IMR-90 (cell line): ENCODE measurements at regions not wholly inside any gene's neighbourhood (a gene's known extent, or its start where the extent isn't known, plus 50 kb on each side); places are given as distances from the start of the nearest gene placed in this dataset.

ENCODE experiments used
- BHLHE40 ChIP-seq: fragments of 150-350 bp; IDR thresholded peaks from 2 replicates; pipeline ENCODE4 v1.6.1; 2016; ENCODE audit warnings: mild to moderate bottlenecking, low read depth, low read length
- CEBPB ChIP-seq: IDR thresholded peaks from 2 replicates; pipeline ENCODE4 v1.6.1; 2012; ENCODE audit warnings: low read depth, low read length, improper control_type of control experiment
- POLR2A ChIP-seq: IDR thresholded peaks from 2 replicates; pipeline ENCODE4 v1.6.1; 2012; ENCODE audit warnings: mild to moderate bottlenecking, low read depth, low read length
- RAD21 ChIP-seq: IDR thresholded peaks from 2 replicates; pipeline ENCODE4 v1.6.1; 2012; ENCODE audit warnings: low read length, improper control_type of control experiment
- RCOR1 ChIP-seq: IDR thresholded peaks from 2 replicates; pipeline ENCODE4 v1.6.1; 2012; ENCODE audit warnings: mild to moderate bottlenecking, low read length, improper control_type of control experiment; ENCODE audit not compliant: insufficient replicate concordance
- RFX5 ChIP-seq: IDR thresholded peaks from 2 replicates; pipeline ENCODE4 v1.8.0; 2012; ENCODE audit warnings: low read depth, mild to moderate bottlenecking, low read length, moderate library complexity
- SMC3 ChIP-seq: fragments of 150-350 bp; IDR thresholded peaks from 2 replicates; pipeline ENCODE4 v1.6.1; 2016; ENCODE audit warnings: low read depth, mild to moderate bottlenecking, antibody characterized with exemption, low read length, moderate library complexity
- TF ChIP-seq, protein P1 (sequence below): conservative IDR thresholded peaks from 2 replicates; pipeline ENCODE4 v1.5.1; 2012; ENCODE audit warnings: mild to moderate bottlenecking, low read depth, low read length, improper control_type of control experiment

DNA sequence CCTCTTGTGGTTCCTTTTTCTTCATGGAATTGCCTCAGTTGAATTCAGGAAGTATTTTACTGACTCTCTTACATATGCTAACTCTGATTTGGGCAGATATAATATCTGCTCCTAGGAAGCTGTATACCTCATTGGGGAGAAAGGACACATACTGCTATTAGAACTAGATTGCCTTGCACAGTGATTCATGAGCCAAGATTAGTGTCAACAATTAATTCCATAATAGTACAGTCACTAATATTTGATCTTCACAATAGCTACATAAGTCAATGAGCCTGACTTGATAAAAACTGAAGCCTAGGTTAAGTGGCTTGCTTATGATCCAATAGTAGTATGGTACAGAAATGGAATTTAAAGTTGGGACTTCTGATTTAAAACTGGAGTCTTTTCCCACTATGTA lies 127.6 kb downstream of the ETAA1 start:
- TF ChIP-seq, protein P1, sequence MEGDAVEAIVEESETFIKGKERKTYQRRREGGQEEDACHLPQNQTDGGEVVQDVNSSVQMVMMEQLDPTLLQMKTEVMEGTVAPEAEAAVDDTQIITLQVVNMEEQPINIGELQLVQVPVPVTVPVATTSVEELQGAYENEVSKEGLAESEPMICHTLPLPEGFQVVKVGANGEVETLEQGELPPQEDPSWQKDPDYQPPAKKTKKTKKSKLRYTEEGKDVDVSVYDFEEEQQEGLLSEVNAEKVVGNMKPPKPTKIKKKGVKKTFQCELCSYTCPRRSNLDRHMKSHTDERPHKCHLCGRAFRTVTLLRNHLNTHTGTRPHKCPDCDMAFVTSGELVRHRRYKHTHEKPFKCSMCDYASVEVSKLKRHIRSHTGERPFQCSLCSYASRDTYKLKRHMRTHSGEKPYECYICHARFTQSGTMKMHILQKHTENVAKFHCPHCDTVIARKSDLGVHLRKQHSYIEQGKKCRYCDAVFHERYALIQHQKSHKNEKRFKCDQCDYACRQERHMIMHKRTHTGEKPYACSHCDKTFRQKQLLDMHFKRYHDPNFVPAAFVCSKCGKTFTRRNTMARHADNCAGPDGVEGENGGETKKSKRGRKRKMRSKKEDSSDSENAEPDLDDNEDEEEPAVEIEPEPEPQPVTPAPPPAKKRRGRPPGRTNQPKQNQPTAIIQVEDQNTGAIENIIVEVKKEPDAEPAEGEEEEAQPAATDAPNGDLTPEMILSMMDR = no peak
- TF ChIP-seq POLR2A = no peak
- TF ChIP-seq BHLHE40 = no peak
- no peak for TF ChIP-seq SMC3
- TF ChIP-seq RCOR1 = no peak
- no peak for TF ChIP-seq RAD21
- no peak for TF ChIP-seq RFX5
- no peak for TF ChIP-seq CEBPB
